Fibroblast of lung (primary cell): ENCODE measurements at regions not wholly inside any gene's neighbourhood (a gene's known extent, or its start where the extent isn't known, plus 50 kb on each side); places are given as distances from the start of the nearest gene placed in this dataset.

Experiments used
- DNase-seq, 2 donors: peaks; one replicate each; pipeline versions ENCODE4 v3.0.0 to v3.0.0-alpha.2; 2010; ENCODE audit warnings: low read depth in 2 of 2
- H2AFZ ChIP-seq: 2 replicates; pipeline ENCODE4 v1.5.1; 2012; ENCODE audit warnings: low read length, control low read depth, inconsistent platforms
- H3K27ac ChIP-seq: 2 replicates; pipeline ENCODE4 v1.5.1; 2011; ENCODE audit warnings: low read length, control low read depth; ENCODE audit not compliant: insufficient read depth
- H3K27me3 ChIP-seq: 2 replicates; pipeline ENCODE4 v1.5.1; 2011; ENCODE audit warnings: mild to moderate bottlenecking, low read length; ENCODE audit not compliant: control insufficient read depth, insufficient read depth
- H3K36me3 ChIP-seq: 2 replicates; pipeline ENCODE4 v1.5.1; 2011; ENCODE audit warnings: low read length; ENCODE audit not compliant: control insufficient read depth, insufficient read depth
- H3K4me1 ChIP-seq: 2 replicates; pipeline ENCODE4 v1.5.1; 2011; ENCODE audit warnings: low read length; ENCODE audit not compliant: control insufficient read depth, insufficient read depth; ENCODE audit errors: extremely low read depth
- H3K4me2 ChIP-seq: 2 replicates; pipeline ENCODE4 v1.5.1; 2011; ENCODE audit warnings: low read length, control low read depth; ENCODE audit not compliant: insufficient read depth; ENCODE audit errors: extremely low read depth
- H3K4me3 ChIP-seq, 4 experiments: fragments of 200-600 bp in 1 of 4; sonication (generic) in 1 of 4; replicated peaks in 1 of 4; 2 replicates each; pipeline ENCODE4 v1.5.1; 2011 to 2016; ENCODE audit warnings: low read length in 4 of 4, low read depth in 3 of 4, mild to moderate bottlenecking in 3 of 4, control low read depth in 2 of 4, inconsistent platforms in 1 of 4, mixed read lengths in 1 of 4; ENCODE audit not compliant: insufficient read depth in 1 of 4; ENCODE audit errors: control extremely low read depth in 1 of 4
- H3K79me2 ChIP-seq: 2 replicates; pipeline ENCODE4 v1.5.1; 2012; ENCODE audit warnings: mild to moderate bottlenecking, low read length, inconsistent platforms; ENCODE audit not compliant: control insufficient read depth, insufficient read depth
- H3K9ac ChIP-seq: 2 replicates; pipeline ENCODE4 v1.5.1; 2011; ENCODE audit warnings: mild to moderate bottlenecking, low read length, control low read depth; ENCODE audit not compliant: insufficient read depth
- H3K9me3 ChIP-seq: 2 replicates; pipeline ENCODE4 v1.5.1; 2012; ENCODE audit warnings: low read depth, low read length; ENCODE audit not compliant: control insufficient read depth, insufficient read depth
- H4K20me1 ChIP-seq: 2 replicates; pipeline ENCODE4 v1.5.1; 2011; ENCODE audit warnings: low read length; ENCODE audit not compliant: control insufficient read depth, insufficient read depth; ENCODE audit errors: extremely low read depth
- EZH2 ChIP-seq: IDR thresholded peaks from 2 replicates; pipeline ENCODE4 v1.5.1; 2012; ENCODE audit warnings: low read length, control low read depth, mild to moderate bottlenecking; ENCODE audit errors: missing control alignments
- TF ChIP-seq, protein P1 (sequence below), 2 donors: IDR thresholded peaks in 1 of 2; conservative IDR thresholded peaks in 1 of 2; 1 replicate in 1 of 2; 2 replicates in 1 of 2; pipeline ENCODE4 v1.5.1; 2011 to 2012; ENCODE audit warnings: low read length in 2 of 2, control low read depth in 1 of 2, inconsistent platforms in 1 of 2, low read depth in 1 of 2, mild to moderate bottlenecking in 1 of 2

DNA sequence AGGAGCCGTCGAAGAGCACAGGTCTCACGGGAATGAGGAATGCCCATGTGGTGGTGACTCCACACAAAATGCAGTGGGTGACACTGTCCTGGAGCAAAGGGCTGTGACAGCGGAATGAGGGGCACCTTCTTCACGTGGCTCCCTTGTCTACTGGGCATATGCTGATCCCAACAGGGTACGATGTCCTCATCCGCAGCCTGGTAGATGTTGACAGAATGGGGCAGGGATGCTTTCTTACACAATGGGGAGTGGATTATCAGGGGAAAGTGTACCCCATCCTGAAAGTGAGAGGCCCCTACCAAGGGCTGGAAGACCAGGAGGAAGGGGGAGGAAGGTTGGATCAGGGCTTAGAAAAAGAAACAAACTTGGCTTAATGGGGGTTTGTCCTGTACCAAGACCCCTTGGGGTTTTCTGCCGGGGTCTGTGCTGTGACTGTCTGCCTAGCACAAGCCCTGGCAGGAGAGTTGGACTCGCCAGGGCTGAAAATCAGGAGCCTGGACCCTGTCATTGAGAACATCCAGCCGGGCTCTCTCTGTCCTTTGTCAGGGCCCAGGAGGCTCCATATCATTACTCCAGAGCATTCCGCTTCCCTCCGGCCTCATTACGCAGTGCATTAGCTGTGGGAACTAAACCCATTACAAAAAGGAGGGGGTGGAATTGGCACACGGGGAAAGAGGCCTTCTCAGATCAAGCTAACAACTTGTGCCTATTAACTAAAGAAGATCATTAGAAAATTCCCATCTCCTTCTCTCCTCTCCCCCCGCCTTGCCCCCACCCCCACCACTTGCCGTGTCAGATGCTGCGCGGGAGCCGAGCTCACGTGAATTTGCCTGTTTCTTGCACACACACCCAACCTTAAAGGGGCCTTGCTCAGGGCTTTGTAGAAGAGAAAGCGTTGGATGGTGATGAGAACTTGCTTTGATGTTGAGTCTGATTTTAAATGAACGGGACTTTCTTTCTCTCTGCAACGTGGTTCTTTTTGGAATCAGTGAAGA lies 171.8 kb upstream of the PARP11 start:
- Histone ChIP-seq H3K4me1 (no peaks in the 10 kb centered on the region), H3K9ac (no peak overlapping the region), H3K27ac (no peak overlapping the region), H4K20me1 (no peaks in the 10 kb centered on the region), H3K27me3 (no peaks in the 10 kb centered on the region), H3K9me3 (no peaks in the 10 kb centered on the region), H2AFZ (no peak overlapping the region), H3K4me2 (no peak overlapping the region), H3K36me3 (no peaks in the 10 kb centered on the region), H3K4me3 (no peak overlapping the region), H3K79me2 (no peaks in the 10 kb centered on the region)
- no peak for DNase-seq
- TF ChIP-seq, protein P1, sequence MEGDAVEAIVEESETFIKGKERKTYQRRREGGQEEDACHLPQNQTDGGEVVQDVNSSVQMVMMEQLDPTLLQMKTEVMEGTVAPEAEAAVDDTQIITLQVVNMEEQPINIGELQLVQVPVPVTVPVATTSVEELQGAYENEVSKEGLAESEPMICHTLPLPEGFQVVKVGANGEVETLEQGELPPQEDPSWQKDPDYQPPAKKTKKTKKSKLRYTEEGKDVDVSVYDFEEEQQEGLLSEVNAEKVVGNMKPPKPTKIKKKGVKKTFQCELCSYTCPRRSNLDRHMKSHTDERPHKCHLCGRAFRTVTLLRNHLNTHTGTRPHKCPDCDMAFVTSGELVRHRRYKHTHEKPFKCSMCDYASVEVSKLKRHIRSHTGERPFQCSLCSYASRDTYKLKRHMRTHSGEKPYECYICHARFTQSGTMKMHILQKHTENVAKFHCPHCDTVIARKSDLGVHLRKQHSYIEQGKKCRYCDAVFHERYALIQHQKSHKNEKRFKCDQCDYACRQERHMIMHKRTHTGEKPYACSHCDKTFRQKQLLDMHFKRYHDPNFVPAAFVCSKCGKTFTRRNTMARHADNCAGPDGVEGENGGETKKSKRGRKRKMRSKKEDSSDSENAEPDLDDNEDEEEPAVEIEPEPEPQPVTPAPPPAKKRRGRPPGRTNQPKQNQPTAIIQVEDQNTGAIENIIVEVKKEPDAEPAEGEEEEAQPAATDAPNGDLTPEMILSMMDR (conservative IDR thresholded peaks at IDR 0.05 in 1 of 2, IDR thresholded peaks at IDR 0.05 in 1 of 2; ENCODE audit: low read depth in 1 of 2, low read length in 2 of 2): no peak
- TF ChIP-seq EZH2: no peak

DNA sequence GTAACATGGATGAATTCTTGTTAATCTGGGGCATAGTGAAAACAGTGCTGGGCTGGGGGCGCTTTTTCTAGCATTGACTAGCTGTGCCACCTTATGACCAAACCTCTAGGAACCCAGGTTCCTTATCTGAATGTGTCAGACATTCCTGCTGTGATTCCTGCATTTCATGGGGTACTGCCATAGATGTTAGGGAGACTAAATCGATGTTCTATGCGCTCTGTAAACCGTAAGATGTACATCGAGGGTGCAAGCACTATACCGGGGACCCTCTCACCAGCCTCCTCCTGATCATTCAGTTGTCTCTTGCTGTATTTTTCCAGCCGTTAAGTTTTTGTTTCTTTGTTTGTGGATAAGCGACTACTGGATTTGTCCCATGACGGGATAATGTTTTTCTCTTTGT lies 170.9 kb upstream of the PARP11 start:
- no peak overlapping the region for H3K27ac ChIP-seq
- no peak overlapping the region for H3K9ac ChIP-seq
- H3K4me1 ChIP-seq: no peaks in the 10 kb centered on the region
- H2AFZ ChIP-seq: no peak overlapping the region
- H4K20me1 ChIP-seq: no peaks in the 10 kb centered on the region
- no peaks in the 10 kb centered on the region for H3K27me3 ChIP-seq
- no peaks in the 10 kb centered on the region for H3K9me3 ChIP-seq
- no peak overlapping the region for H3K4me3 ChIP-seq
- no peaks in the 10 kb centered on the region for H3K36me3 ChIP-seq
- H3K4me2 ChIP-seq: no peak overlapping the region
- DNase-seq: no peak
- H3K79me2 ChIP-seq: no peaks in the 10 kb centered on the region
- no peak for TF ChIP-seq EZH2
- TF ChIP-seq, protein P1 (conservative IDR thresholded peaks at IDR 0.05 in 1 of 2, IDR thresholded peaks at IDR 0.05 in 1 of 2; ENCODE audit: low read depth in 1 of 2, low read length in 2 of 2): no peak

DNA sequence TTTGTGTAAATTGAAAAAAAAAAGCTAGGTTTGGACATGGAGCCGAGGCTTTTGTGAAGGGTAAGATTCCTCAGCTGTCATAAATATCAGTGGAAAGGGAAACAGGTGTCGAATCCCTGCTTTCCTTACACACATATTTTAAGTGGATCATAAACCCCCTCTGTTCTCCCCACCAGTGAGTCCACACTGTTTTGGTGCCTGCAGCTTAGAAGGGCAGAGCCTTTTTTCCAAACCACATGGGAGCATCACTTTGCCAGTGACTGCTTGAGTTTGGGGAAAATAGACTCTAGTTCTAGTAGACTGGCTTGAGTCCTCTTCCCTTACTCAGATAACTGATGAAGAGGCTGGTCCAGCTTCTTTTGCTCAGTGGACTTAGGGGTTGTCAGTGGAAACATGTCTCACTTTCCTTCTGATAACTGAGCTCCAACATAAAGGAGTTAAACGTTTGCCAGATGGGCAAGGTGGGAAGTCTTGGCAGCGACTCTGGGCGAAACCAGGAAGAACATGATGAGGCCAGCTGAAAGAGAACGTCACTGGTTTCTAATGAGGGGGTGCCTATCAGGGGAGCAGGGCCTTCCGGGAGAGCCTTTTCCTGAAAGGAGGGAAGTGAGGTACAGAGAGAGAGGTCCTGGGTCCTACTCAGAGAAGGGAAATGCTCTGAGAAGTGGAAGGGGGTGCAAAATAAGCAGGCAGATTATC lies 168.1 kb upstream of the PARP11 start:
- no peak overlapping the region for H3K4me2 ChIP-seq
- no peak overlapping the region for H2AFZ ChIP-seq
- H3K27ac ChIP-seq: no peak overlapping the region
- TF ChIP-seq, protein P1 (conservative IDR thresholded peaks at IDR 0.05 in 1 of 2, IDR thresholded peaks at IDR 0.05 in 1 of 2; ENCODE audit: low read depth in 1 of 2, low read length in 2 of 2): no peak
- no peaks in the 10 kb centered on the region for H3K9me3 ChIP-seq
- no peaks in the 10 kb centered on the region for H4K20me1 ChIP-seq
- no peaks in the 10 kb centered on the region for H3K36me3 ChIP-seq
- peaks cover 3% of the 10 kb centered on the region for H3K27me3 ChIP-seq
- H3K4me1 ChIP-seq: no peaks in the 10 kb centered on the region
- H3K9ac ChIP-seq: no peak overlapping the region
- no peaks in the 10 kb centered on the region for H3K79me2 ChIP-seq
- no peak for DNase-seq
- H3K4me3 ChIP-seq: no peak overlapping the region
